ENCODE measurements at regions not wholly inside any gene's neighbourhood (a gene's known extent, or its start where the extent isn't known, plus 50 kb on each side); places are given as distances from the start of the nearest gene placed in this dataset.

DNA sequence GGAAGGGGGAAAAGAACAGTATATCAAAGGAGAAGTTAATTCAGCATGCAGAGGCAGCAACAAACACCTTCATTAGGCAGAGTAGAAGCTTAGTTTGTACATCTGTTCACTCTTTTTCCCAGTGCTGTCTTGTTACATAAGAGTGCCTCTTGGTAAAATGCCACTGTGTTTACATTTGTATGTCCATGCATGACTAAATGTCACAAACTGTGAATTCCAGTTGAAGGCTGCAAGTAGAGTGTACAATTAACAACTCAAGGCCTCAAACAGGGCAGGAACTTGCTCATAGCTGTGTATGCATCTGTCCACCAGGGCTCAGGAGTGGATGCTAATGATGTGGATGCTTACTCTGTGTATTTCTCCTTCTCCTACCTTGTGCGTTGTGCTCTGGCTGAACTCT, 214.2 kb upstream of the TPM1 start:
- Mint-ChIP-seq H3K36me3 (ENCODE audit: low read depth) (no peaks in the 10 kb centered on the region), H3K27ac (no peak overlapping the region), H3K4me3 (no peak overlapping the region), H3K4me1 (no peaks in the 10 kb centered on the region), H3K9me3 (peaks cover 2% of the 10 kb centered on the region), H3K27me3 (peaks cover 2% of the 10 kb centered on the region)
- DNase-seq (no peak), ATAC-seq (ENCODE audit: low read depth) (no peak)
- ChIA-PET POLR2A (no interaction called here), CTCF (no interaction called here)
- intact Hi-C loops (cut with micrococcal nuclease), result no loop called here
- no peak for TF ChIP-seq CTCF (IDR thresholded peaks at IDR 0.05)

DNA sequence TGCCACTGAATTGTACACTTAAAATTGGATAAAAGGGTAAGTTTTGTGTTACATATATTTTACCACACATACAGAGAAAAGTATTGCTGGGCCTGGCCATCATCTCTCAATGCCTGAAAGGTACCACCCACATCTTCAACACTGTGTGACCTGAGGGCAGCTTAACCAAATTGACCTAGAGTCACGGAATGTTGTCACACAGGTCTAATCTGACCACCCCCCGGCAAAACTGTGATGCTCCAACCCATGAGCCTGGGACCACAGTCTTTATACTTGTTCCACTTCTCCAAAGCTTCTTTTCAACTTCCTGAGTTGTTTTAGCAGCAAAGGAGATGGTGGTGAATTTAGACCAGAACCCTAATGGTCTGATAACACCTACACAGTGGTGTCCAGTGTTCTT, 210.3 kb upstream of the TPM1 start:
- no peak for TF ChIP-seq CTCF (IDR thresholded peaks at IDR 0.05)

GRCh38 chr15:62833646-62834045, 208.9 kb upstream of the TPM1 start:
- H3K4me3 Mint-ChIP-seq, result no peak overlapping the region
- ChIA-PET POLR2A (no interaction called here), CTCF (no interaction called here)
- H3K27me3 Mint-ChIP-seq, result peaks cover 2% of the 10 kb centered on the region
- no peaks in the 10 kb centered on the region for H3K4me1 Mint-ChIP-seq
- no peaks in the 10 kb centered on the region for H3K36me3 Mint-ChIP-seq (ENCODE audit: low read depth)
- H3K27ac Mint-ChIP-seq, result no peak overlapping the region
- intact Hi-C loops (cut with micrococcal nuclease), result no loop called here
- DNase-seq (no peak), ATAC-seq (ENCODE audit: low read depth) (no peak)
- no peak for TF ChIP-seq CTCF (IDR thresholded peaks at IDR 0.05)
- peaks cover 2% of the 10 kb centered on the region for H3K9me3 Mint-ChIP-seq

More for the DNA sequence above, 210.3 kb upstream of the TPM1 start:
- no peak overlapping the region for H3K27ac Mint-ChIP-seq
- H3K4me1 Mint-ChIP-seq, result no peaks in the 10 kb centered on the region
- intact Hi-C loops (cut with micrococcal nuclease), result no loop called here
- DNase-seq (no peak), ATAC-seq (ENCODE audit: low read depth) (no peak)
- ChIA-PET CTCF (no interaction called here), POLR2A (no interaction called here)
- H3K36me3 Mint-ChIP-seq (ENCODE audit: low read depth), result no peaks in the 10 kb centered on the region
- peaks cover 3% of the 10 kb centered on the region for H3K27me3 Mint-ChIP-seq
- no peak overlapping the region for H3K4me3 Mint-ChIP-seq
- H3K9me3 Mint-ChIP-seq, result peaks cover 2% of the 10 kb centered on the region

DNA sequence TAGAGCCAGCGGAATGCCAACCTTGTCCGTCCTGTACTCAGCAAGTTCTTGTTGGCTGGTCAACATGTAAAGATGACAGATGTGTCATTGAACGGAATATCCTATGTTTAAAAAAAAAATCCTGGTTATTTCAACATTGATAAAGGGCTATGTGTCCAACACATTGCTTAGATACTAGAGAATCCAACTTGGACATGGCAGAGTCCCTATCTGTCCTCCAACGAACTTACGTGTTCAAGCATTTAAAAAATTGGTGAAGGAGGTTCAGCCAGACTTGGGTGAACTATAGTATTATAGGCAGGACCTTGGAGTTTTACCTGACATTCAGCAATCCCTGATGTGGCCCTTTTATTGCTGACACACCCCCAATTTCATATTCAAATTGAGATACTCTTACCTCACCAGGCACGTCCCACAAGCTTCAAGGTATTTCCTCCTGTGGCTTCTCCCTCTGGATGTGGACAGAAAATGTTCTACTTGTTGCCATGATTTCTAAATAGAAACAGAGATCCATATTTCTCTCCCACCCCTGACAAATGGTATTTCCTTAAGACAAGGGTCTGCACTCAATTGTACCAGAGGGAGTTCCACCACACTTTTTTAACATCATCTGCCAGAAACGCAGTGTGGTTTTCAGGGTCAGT, 207.7 kb upstream of the TPM1 start:
- CTCF ChIA-PET, result no interaction called here
- Mint-ChIP-seq H3K9me3 (no peaks in the 10 kb centered on the region), H3K27me3 (peaks cover 2% of the 10 kb centered on the region), H3K36me3 (ENCODE audit: low read depth) (no peaks in the 10 kb centered on the region), H3K4me1 (no peaks in the 10 kb centered on the region), H3K4me3 (no peak overlapping the region), H3K27ac (no peak overlapping the region)
- ATAC-seq (ENCODE audit: low read depth), result no peak
- POLR2A ChIA-PET, result no interaction called here
- TF ChIP-seq CTCF (IDR thresholded peaks at IDR 0.05), result no peak
- intact Hi-C loops (cut with micrococcal nuclease), result no loop called here
- no peak for DNase-seq

GRCh38 chr15:62835351-62835750, 207.2 kb upstream of the TPM1 start:
- Mint-ChIP-seq H3K27ac (no peak overlapping the region), H3K9me3 (no peaks in the 10 kb centered on the region), H3K4me1 (no peaks in the 10 kb centered on the region), H3K36me3 (ENCODE audit: low read depth) (no peaks in the 10 kb centered on the region), H3K4me3 (no peak overlapping the region), H3K27me3 (peaks cover 2% of the 10 kb centered on the region)
- DNase-seq, result no peak
- ChIA-PET CTCF (no interaction called here), POLR2A (no interaction called here)
- intact Hi-C loops (cut with micrococcal nuclease), result no loop called here
- ATAC-seq (ENCODE audit: low read depth), result no peak
- TF ChIP-seq CTCF (IDR thresholded peaks at IDR 0.05), result no peak
